Endodermal cell (in vitro differentiated cells): ENCODE measurements at regions not wholly inside any gene's neighbourhood (a gene's known extent, or its start where the extent isn't known, plus 50 kb on each side); places are given as distances from the start of the nearest gene placed in this dataset.
A peak's percentile ranks its signal among the peaks of the same experiment; 100 is the strongest.
"Not testable (repeated sequence)": the region's sequence is repeated elsewhere in the genome, so short reads cannot be mapped to it uniquely, and the experiment has no call there.

ENCODE experiments used
- DNase-seq: peaks from one replicate; pipeline ENCODE4 v3.0.0-alpha.2; 2017
- H3K27ac ChIP-seq: 2 replicates; pipeline ENCODE4 v1.5.1; 2013; ENCODE audit warnings: mild to moderate bottlenecking, low read depth, low read length, moderate library complexity
- H3K27me3 ChIP-seq: 2 replicates; pipeline ENCODE4 v1.6.1; 2013; ENCODE audit warnings: mild to moderate bottlenecking, low read length, moderate library complexity; ENCODE audit not compliant: insufficient read depth, control insufficient read depth, poor library complexity, severe bottlenecking
- H3K36me3 ChIP-seq: 2 replicates; pipeline ENCODE4 v1.7.0; 2013; ENCODE audit warnings: mild to moderate bottlenecking, low read length, moderate library complexity; ENCODE audit not compliant: control insufficient read depth, insufficient read depth
- H3K4me1 ChIP-seq: one replicate; pipeline ENCODE4 v1.7.0; 2013; ENCODE audit warnings: low read length; ENCODE audit not compliant: control insufficient read depth, insufficient read depth
- H3K4me3 ChIP-seq: 2 replicates; pipeline ENCODE4 v1.5.1; 2013; ENCODE audit warnings: mild to moderate bottlenecking, low read length, moderate library complexity
- H3K9ac ChIP-seq: 2 replicates; pipeline ENCODE4 v1.6.1; 2013; ENCODE audit warnings: mild to moderate bottlenecking, low read length, moderate library complexity; ENCODE audit not compliant: poor library complexity, severe bottlenecking; ENCODE audit errors: extremely low read depth
- H3K9me3 ChIP-seq: 2 replicates; pipeline ENCODE4 v1.6.1; 2013; ENCODE audit warnings: mild to moderate bottlenecking, low read length, moderate library complexity; ENCODE audit not compliant: control insufficient read depth
- H3K27ac Mint-ChIP-seq: 2 replicates; pipeline ENCODE4 v1.8.0; 2020; ENCODE audit warnings: mixed read lengths
- H3K27me3 Mint-ChIP-seq: 2 replicates; pipeline ENCODE4 v1.8.0; 2021; ENCODE audit warnings: mild to moderate bottlenecking, mixed read lengths; ENCODE audit not compliant: insufficient read depth
- H3K36me3 Mint-ChIP-seq: 2 replicates; pipeline ENCODE4 v1.8.0; 2020; ENCODE audit warnings: low read depth, mixed read lengths
- H3K4me1 Mint-ChIP-seq: 2 replicates; pipeline ENCODE4 v1.8.0; 2020; ENCODE audit warnings: mixed read lengths
- H3K4me3 Mint-ChIP-seq: 2 replicates; pipeline ENCODE4 v1.8.0; 2020; ENCODE audit warnings: mild to moderate bottlenecking, moderate library complexity, mixed read lengths
- H3K9me3 Mint-ChIP-seq: 2 replicates; pipeline ENCODE4 v1.8.0; 2020; ENCODE audit warnings: mild to moderate bottlenecking, mixed read lengths
- WGBS, 2 experiments: methylation state at CpG; one replicate each; pipeline versions ENCODE4 v1.1.5 to v1.1.7; 2013; ENCODE audit warnings: missing lambda C conversion rate in 2 of 2, mixed read lengths in 1 of 2; ENCODE audit not compliant: insufficient coverage in 1 of 2, insufficient read length in 1 of 2; 5-methylcytosine and 5-hydroxymethylcytosine counted together

GRCh38 chr14:19072518-19072917 is 105.3 kb downstream of the POTEM start:
- H3K9ac ChIP-seq, H3K9me3 ChIP-seq, H3K27me3 ChIP-seq, H3K9me3 Mint-ChIP-seq, H3K27me3 Mint-ChIP-seq, H3K4me3 ChIP-seq, H3K27ac Mint-ChIP-seq, H3K4me1 ChIP-seq, H3K4me3 Mint-ChIP-seq, DNase-seq, H3K36me3 ChIP-seq, H3K36me3 Mint-ChIP-seq, H3K27ac ChIP-seq, H3K4me1 Mint-ChIP-seq: not testable (repeated sequence)
- WGBS, 2 experiments, result no CpG with 5 or more reads among the region's 2 CpGs

- DNase-seq, H3K4me3 Mint-ChIP-seq, H3K27me3 ChIP-seq, H3K4me3 ChIP-seq, H3K27ac ChIP-seq, H3K9ac ChIP-seq, H3K9me3 Mint-ChIP-seq, H3K36me3 ChIP-seq, H3K9me3 ChIP-seq, H3K4me1 Mint-ChIP-seq, H3K27me3 Mint-ChIP-seq, H3K4me1 ChIP-seq, H3K27ac Mint-ChIP-seq, H3K36me3 Mint-ChIP-seq: not testable (repeated sequence)
- WGBS, 2 experiments, result no CpG with 5 or more reads among the region's 2 CpGs
Observed at GRCh38 chr14:19088632-19089031, 121.4 kb downstream of the POTEM start.

- H3K4me3 Mint-ChIP-seq, result not testable (repeated sequence)
- WGBS, 2 experiments, result no CpG with 5 or more reads among the region's 5 CpGs
Observed at GRCh38 chr14:19093227-19093626, 126.0 kb downstream of the POTEM start.

GRCh38 chr14:19094731-19095130 is 127.5 kb downstream of the POTEM start:
- not testable (repeated sequence) for H3K36me3 ChIP-seq, H3K27me3 Mint-ChIP-seq, H3K9ac ChIP-seq, H3K4me3 ChIP-seq, H3K27ac ChIP-seq, H3K27me3 ChIP-seq, H3K9me3 ChIP-seq, H3K4me1 Mint-ChIP-seq, DNase-seq, H3K36me3 Mint-ChIP-seq, H3K4me1 ChIP-seq, H3K4me3 Mint-ChIP-seq, H3K27ac Mint-ChIP-seq
- 26% methylated on average over 1 of the region's 2 CpGs; no CpG with 5 or more reads in 1 of the 2 experiments for WGBS, 2 experiments
- peaks cover 23% of the 10 kb centered on the region for H3K9me3 Mint-ChIP-seq

More at GRCh38 chr14:19093227-19093626, 126.0 kb downstream of the POTEM start:
- not testable (repeated sequence) for H3K36me3 ChIP-seq, H3K9me3 ChIP-seq, H3K27me3 ChIP-seq, H3K4me3 ChIP-seq, H3K27ac ChIP-seq, H3K9ac ChIP-seq, DNase-seq, H3K36me3 Mint-ChIP-seq, H3K4me1 ChIP-seq, H3K27ac Mint-ChIP-seq, H3K27me3 Mint-ChIP-seq, H3K4me1 Mint-ChIP-seq
- peaks cover 14% of the 10 kb centered on the region for H3K9me3 Mint-ChIP-seq

- not testable (repeated sequence) for H3K4me1 ChIP-seq, H3K27me3 ChIP-seq, H3K4me3 Mint-ChIP-seq, H3K36me3 ChIP-seq, H3K9me3 ChIP-seq, H3K27me3 Mint-ChIP-seq, H3K27ac ChIP-seq, H3K27ac Mint-ChIP-seq, H3K4me3 ChIP-seq, H3K4me1 Mint-ChIP-seq, H3K9ac ChIP-seq, DNase-seq, H3K36me3 Mint-ChIP-seq
- peaks cover 23% of the 10 kb centered on the region for H3K9me3 Mint-ChIP-seq
- WGBS, 2 experiments, result no CpG with 5 or more reads among the region's 1 CpG
Observed at GRCh38 chr14:19095167-19095566, 127.9 kb downstream of the POTEM start.

- not testable (repeated sequence) for H3K27ac Mint-ChIP-seq, H3K27me3 Mint-ChIP-seq, H3K9me3 ChIP-seq, H3K4me3 Mint-ChIP-seq, H3K27ac ChIP-seq, H3K4me3 ChIP-seq, DNase-seq, H3K36me3 Mint-ChIP-seq, H3K9ac ChIP-seq, H3K36me3 ChIP-seq, H3K4me1 Mint-ChIP-seq, H3K27me3 ChIP-seq, H3K4me1 ChIP-seq
- peaks cover 28% of the 10 kb centered on the region for H3K9me3 Mint-ChIP-seq
- 30 to 61% methylated on average over 1 of the region's 1 CpG for WGBS, 2 experiments
Observed at GRCh38 chr14:19096467-19096866, 129.2 kb downstream of the POTEM start.

GRCh38 chr14:19096876-19097275 is 129.6 kb downstream of the POTEM start:
- not testable (repeated sequence) for H3K27me3 ChIP-seq, H3K27me3 Mint-ChIP-seq, H3K27ac Mint-ChIP-seq, H3K9ac ChIP-seq, H3K27ac ChIP-seq, H3K36me3 ChIP-seq, H3K4me1 ChIP-seq, H3K4me3 ChIP-seq, H3K4me3 Mint-ChIP-seq, H3K9me3 ChIP-seq, H3K36me3 Mint-ChIP-seq, H3K4me1 Mint-ChIP-seq
- WGBS, 2 experiments, result 80 to 89% methylated on average over 1 to 5 of the region's 8 CpGs
- H3K9me3 Mint-ChIP-seq, result peaks cover 31% of the 10 kb centered on the region
- peak; percentile 8 for DNase-seq
